Keratinocyte (primary cell): ENCODE measurements at regions not wholly inside any gene's neighbourhood (a gene's known extent, or its start where the extent isn't known, plus 50 kb on each side); places are given as distances from the start of the nearest gene placed in this dataset.

Experiments used
- DNase-seq: peaks from one replicate; pipeline ENCODE4 v3.0.0-alpha.2; 2011; ENCODE audit warnings: low read depth, missing footprints, low spot score
- FAIRE-seq: peaks from 2 replicates; lab custom pipeline; 2011; peaks lifted over from hg19 to GRCh38; lab: Jason Lieb, UNC
- H2AFZ ChIP-seq: 2 replicates; pipeline ENCODE4 v1.6.0; 2012; ENCODE audit warnings: low read length, control low read depth, inconsistent platforms; ENCODE audit not compliant: control insufficient read depth
- H3K27ac ChIP-seq: 2 replicates; pipeline ENCODE4 v1.5.1; 2011; ENCODE audit warnings: low read length; ENCODE audit not compliant: control insufficient read depth, insufficient read depth
- H3K27me3 ChIP-seq: 3 replicates; pipeline ENCODE4 v1.6.0; 2011; ENCODE audit warnings: low read length; ENCODE audit not compliant: control insufficient read depth, insufficient read depth; ENCODE audit errors: extremely low read depth
- H3K36me3 ChIP-seq, 2 experiments: 2 replicates in 1 of 2; 3 replicates in 1 of 2; pipeline ENCODE4 v1.5.1; 2011; ENCODE audit warnings: low read length in 2 of 2, mild to moderate bottlenecking in 1 of 2; ENCODE audit not compliant: control insufficient read depth in 2 of 2, insufficient read depth in 2 of 2; ENCODE audit errors: extremely low read depth in 1 of 2
- H3K4me1 ChIP-seq: 3 replicates; pipeline ENCODE4 v1.5.1; 2011; ENCODE audit warnings: low read length; ENCODE audit not compliant: control insufficient read depth, insufficient read depth; ENCODE audit errors: extremely low read depth
- H3K4me2 ChIP-seq: 3 replicates; pipeline ENCODE4 v1.6.0; 2011; ENCODE audit warnings: low read depth, low read length; ENCODE audit not compliant: control insufficient read depth, insufficient read depth; ENCODE audit errors: extremely low read depth
- H3K4me3 ChIP-seq, 3 experiments: fragments of 200-600 bp in 1 of 3; sonication (generic) in 1 of 3; 2 replicates in 2 of 3; 3 replicates in 1 of 3; pipeline ENCODE4 v1.5.1; 2011 to 2016; ENCODE audit warnings: low read length in 3 of 3, mild to moderate bottlenecking in 3 of 3, control low read depth in 2 of 3, inconsistent platforms in 1 of 3, low read depth in 1 of 3, mixed read lengths in 1 of 3, mixed run types in 1 of 3, moderate library complexity in 1 of 3; ENCODE audit not compliant: control insufficient read depth in 2 of 3, insufficient read depth in 2 of 3; ENCODE audit errors: extremely low read depth in 1 of 3
- H3K79me2 ChIP-seq: 2 replicates; pipeline ENCODE4 v1.6.0; 2012; ENCODE audit warnings: low read length; ENCODE audit not compliant: control insufficient read depth, insufficient read depth
- H3K9ac ChIP-seq: 3 replicates; pipeline ENCODE4 v1.6.0; 2011; ENCODE audit warnings: low read length; ENCODE audit not compliant: control insufficient read depth, insufficient read depth; ENCODE audit errors: extremely low read depth
- H3K9me1 ChIP-seq: 3 replicates; pipeline ENCODE4 v1.6.0; 2011; ENCODE audit warnings: low read length; ENCODE audit not compliant: control insufficient read depth, insufficient read depth; ENCODE audit errors: extremely low read depth
- H3K9me3 ChIP-seq: 2 replicates; pipeline ENCODE4 v1.5.1; 2012; ENCODE audit warnings: low read depth, low read length; ENCODE audit not compliant: control insufficient read depth
- H4K20me1 ChIP-seq: 3 replicates; pipeline ENCODE4 v1.6.0; 2011; ENCODE audit warnings: low read length; ENCODE audit not compliant: control insufficient read depth, insufficient read depth; ENCODE audit errors: extremely low read depth
- CTCF ChIP-seq, 3 experiments: IDR thresholded peaks in 1 of 3; conservative IDR thresholded peaks in 1 of 3; optimal IDR thresholded peaks in 1 of 3; 2 replicates in 2 of 3; 3 replicates in 1 of 3; pipeline versions ENCODE3 to v1.5.1; 2011; ENCODE audit warnings: low read length in 3 of 3, mild to moderate bottlenecking in 3 of 3, moderate library complexity in 2 of 3, control low read depth in 1 of 3, inconsistent platforms in 1 of 3; ENCODE audit not compliant: insufficient read depth in 2 of 3; ENCODE audit errors: extremely low read depth in 1 of 3
- EZH2 ChIP-seq: IDR thresholded peaks from one replicate; pipeline ENCODE4 v1.6.1; 2012; ENCODE audit warnings: inconsistent platforms, mild to moderate bottlenecking, low read length, moderate library complexity
- dilution Hi-C: fragments of 300-500 bp; cut with MboI; formaldehyde crosslinking; loops from one replicate; pipeline ENCODE4 v1.7.0; 2020; ENCODE audit warnings: low sequenced_read_pairs; ENCODE audit not compliant: extremely low pct_ligation_motif_present

GRCh38 chr1:177884479-177885021 lies 85.3 kb downstream of the SEC16B start:
- Histone ChIP-seq H3K4me3 (no peak overlapping the region), H3K9me3 (no peaks in the 10 kb centered on the region), H3K4me2 (no peak overlapping the region), H3K36me3 (no peaks in the 10 kb centered on the region), H4K20me1 (no peaks in the 10 kb centered on the region), H3K27ac (no peak overlapping the region), H3K9ac (no peak overlapping the region), H3K79me2 (no peaks in the 10 kb centered on the region), H3K27me3 (no peaks in the 10 kb centered on the region), H3K9me1 (no peaks in the 10 kb centered on the region), H3K4me1 (no peaks in the 10 kb centered on the region), H2AFZ (no peak overlapping the region)
- FAIRE-seq (no peak), DNase-seq (no peak)
- dilution Hi-C loops = no loop called here
- TF ChIP-seq CTCF (optimal IDR thresholded peaks at IDR 0.05 in 1 of 3, IDR thresholded peaks at IDR 0.05 in 1 of 3, conservative IDR thresholded peaks at IDR 0.05 in 1 of 3; ENCODE audit: extremely low read depth in 1 of 3, insufficient read depth in 2 of 3, low read length in 3 of 3) (no peak), EZH2 (no peak)

- no peak for FAIRE-seq
- dilution Hi-C loops = no loop called here
Measured at GRCh38 chr1:177883581-177883980, 86.3 kb downstream of the SEC16B start.

More at GRCh38 chr1:177883581-177883980, 86.3 kb downstream of the SEC16B start:
- Histone ChIP-seq H3K4me3 (no peak overlapping the region), H3K79me2 (no peaks in the 10 kb centered on the region), H3K4me1 (no peaks in the 10 kb centered on the region), H3K9ac (no peak overlapping the region), H4K20me1 (no peaks in the 10 kb centered on the region), H3K4me2 (no peak overlapping the region), H3K9me3 (no peaks in the 10 kb centered on the region), H3K9me1 (no peaks in the 10 kb centered on the region), H3K27me3 (no peaks in the 10 kb centered on the region), H3K27ac (no peak overlapping the region), H2AFZ (no peak overlapping the region), H3K36me3 (no peaks in the 10 kb centered on the region)
- TF ChIP-seq CTCF (optimal IDR thresholded peaks at IDR 0.05 in 1 of 3, IDR thresholded peaks at IDR 0.05 in 1 of 3, conservative IDR thresholded peaks at IDR 0.05 in 1 of 3; ENCODE audit: extremely low read depth in 1 of 3, insufficient read depth in 2 of 3, low read length in 3 of 3) (no peak), EZH2 (no peak)
- DNase-seq = no peak
